ENCODE measurements at regions not wholly inside any gene's neighbourhood (a gene's known extent, or its start where the extent isn't known, plus 50 kb on each side); places are given as distances from the start of the nearest gene placed in this dataset.

- no peak for TF ChIP-seq CUX1 (CRISPR knock-in tag; IDR thresholded peaks at IDR 0.05)
Observed at GRCh38 chr1:191366686-191367085, 791.6 kb upstream of the RGS18 start (continued).

- Histone ChIP-seq H3K9me3 (replicated peaks; ENCODE audit: control insufficient read depth, insufficient read depth, low read depth, low read length) (no peaks in the 10 kb centered on the region; the same call in 1 of the 2 replicates), H3K79me2 (ENCODE audit: control insufficient read depth, insufficient read depth, low read length) (no peaks in the 10 kb centered on the region), H3K27ac (ENCODE audit: extremely low read depth, low read depth, low read length) (peak overlapping the region; percentile 59; the same call in 1 of the 3 replicates), H3K4me1 (replicated peaks in 1 of 2; ENCODE audit: control insufficient read depth in 2 of 2, insufficient read depth in 2 of 2, low read length in 2 of 2) (no peaks in the 10 kb centered on the region; a peak in 1 of 5 replicates), H2AFZ (ENCODE audit: low read depth, low read length) (peak overlapping the region; percentile 75), H3K4me2 (ENCODE audit: insufficient read depth, low read length) (peak overlapping the region; percentile 62), H3K27me3 (ENCODE audit: control insufficient read depth in 2 of 2, insufficient read depth in 2 of 2, low read length in 2 of 2) (no peaks in the 10 kb centered on the region), H3K4me3 (peak overlapping the region; percentile 20; the same call in 1 of the 2 replicates), H3K36me3 (ENCODE audit: control insufficient read depth, insufficient read depth, low read length) (no peaks in the 10 kb centered on the region), H4K20me1 (replicated peaks; ENCODE audit: control insufficient read depth, insufficient read depth, low read length) (no peaks in the 10 kb centered on the region), H3K9ac (ENCODE audit: insufficient read depth in 1 of 2, low read depth in 2 of 2, low read length in 2 of 2) (peak overlapping the region in 1 of 2 experiments; percentile 19; a peak in 2 of 4 replicates), H3K9me1 (ENCODE audit: control insufficient read depth, insufficient read depth, low read length) (no peaks in the 10 kb centered on the region)
- in situ Hi-C loops (cut with MboI) = no loop called here
- no TSS peak for BruUV-seq (replicated peaks)
- intact Hi-C loops (cut with micrococcal nuclease) = no loop called here
- no peak for FAIRE-seq
- DNase-seq (ENCODE audit: extremely low read depth in 1 of 4, low spot score in 3 of 4) = peak in 2 of 4 experiments; percentile 10 to 54
- ChIA-PET CTCF (ENCODE audit: low intra/inter-chr PET ratio) (no interaction called here), POLR2A (no interaction called here)
- ATAC-seq = peak; percentile 94
- 1% methylated on average over 12 of the region's 12 CpGs for WGBS (ENCODE audit: insufficient coverage, low coverage, missing lambda C conversion rate)
- no peak for TF ChIP-seq CTCF (IDR thresholded peaks at IDR 0.05 in 2 of 3, conservative IDR thresholded peaks at IDR 0.05 in 1 of 3; ENCODE audit: insufficient read depth in 2 of 3, low read depth in 1 of 3, low read length in 3 of 3)
- no peak for TF ChIP-seq TEAD2 (tag; IDR thresholded peaks at IDR 0.05)
- TF ChIP-seq ELK1 (CRISPR knock-in tag; IDR thresholded peaks at IDR 0.05) = no peak
- no peak for TF ChIP-seq ZNF282 (CRISPR knock-in tag; IDR thresholded peaks at IDR 0.05)
- TF ChIP-seq AFF4 (CRISPR knock-in tag; IDR thresholded peaks at IDR 0.05) = no peak
Observed at GRCh38 chr1:191368891-191369654, 789.2 kb upstream of the RGS18 start.
